SK-N-SH (cell line): ENCODE measurements at regions not wholly inside any gene's neighbourhood (a gene's known extent, or its start where the extent isn't known, plus 50 kb on each side); places are given as distances from the start of the nearest gene placed in this dataset.

Experiments
- CTCF ChIP-seq: fragments of 200-600 bp; sonication (generic); IDR thresholded peaks from 2 replicates; pipeline ENCODE4 v1.6.1; 2017; ENCODE audit warnings: antibody characterized with exemption, mild to moderate bottlenecking, moderate library complexity
- EP300 ChIP-seq, 2 experiments: IDR thresholded peaks; 2 replicates each; pipeline versions ENCODE4 v1.4.0 to v1.6.1; 2012; ENCODE audit warnings: borderline replicate concordance in 1 of 2, low read depth in 1 of 2, low read length in 1 of 2
- FOXJ3 ChIP-seq: sonication (generic); formaldehyde crosslinking; IDR thresholded peaks from 2 replicates; pipeline ENCODE4 v1.5.1; 2020; ENCODE audit warnings: mild to moderate bottlenecking, missing genetic modification reagents
- GABPA ChIP-seq: IDR thresholded peaks from 2 replicates; pipeline ENCODE4 v1.4.0; 2012; ENCODE audit warnings: low read depth, mild to moderate bottlenecking
- IRF3 ChIP-seq: fragments of 150-350 bp; IDR thresholded peaks from 2 replicates; pipeline ENCODE4 v1.6.1; 2016; ENCODE audit warnings: mild to moderate bottlenecking, low read depth, low read length
- MXI1 ChIP-seq: IDR thresholded peaks from 2 replicates; pipeline ENCODE4 v1.6.1; 2012; ENCODE audit warnings: mild to moderate bottlenecking, low read depth, low read length, improper control_type of control experiment
- PBX3 ChIP-seq: IDR thresholded peaks from 2 replicates; pipeline ENCODE4; 2012
- POLR2AphosphoS5 ChIP-seq: IDR thresholded peaks from 2 replicates; pipeline ENCODE4 v1.6.1; 2012; ENCODE audit warnings: low read depth, low read length
- TAF1 ChIP-seq: IDR thresholded peaks from 2 replicates; pipeline ENCODE4 v1.6.1; 2012; ENCODE audit warnings: low read depth, mild to moderate bottlenecking, low read length, moderate library complexity, borderline replicate concordance
- TEAD4 ChIP-seq: IDR thresholded peaks from 2 replicates; pipeline ENCODE4 v1.4.0; 2012; ENCODE audit warnings: mild to moderate bottlenecking, borderline replicate concordance; ENCODE audit not compliant: insufficient read depth
- USF1 ChIP-seq: IDR thresholded peaks from 2 replicates; pipeline ENCODE4 v1.4.0; 2012; ENCODE audit warnings: low read depth, borderline replicate concordance
- YY1 ChIP-seq: IDR thresholded peaks from 2 replicates; pipeline ENCODE4 v1.4.0; 2012; ENCODE audit warnings: low read depth, mild to moderate bottlenecking

GRCh38 chr16:64410306-64410705, 711.6 kb downstream of the CDH11 start:
- no peak for TF ChIP-seq CTCF
- no peak for TF ChIP-seq TEAD4
- no peak for TF ChIP-seq MXI1
- no peak for TF ChIP-seq PBX3
- TF ChIP-seq POLR2AphosphoS5 = no peak
- TF ChIP-seq YY1 = no peak
- TF ChIP-seq EP300 (IDR thresholded peaks at IDR 0.05; ENCODE audit: borderline replicate concordance in 1 of 2, low read depth in 1 of 2, low read length in 1 of 2) = no peak
- TF ChIP-seq TAF1 = no peak
- TF ChIP-seq GABPA = no peak
- no peak for TF ChIP-seq IRF3
- no peak for TF ChIP-seq FOXJ3
- no peak for TF ChIP-seq USF1
